AG10803 (cell line): ENCODE measurements at regions not wholly inside any gene's neighbourhood (a gene's known extent, or its start where the extent isn't known, plus 50 kb on each side); places are given as distances from the start of the nearest gene placed in this dataset.

Experiments used
- DNase-seq: peaks from one replicate; pipeline ENCODE4 v3.0.0; 2010; ENCODE audit warnings: low read depth
- H3K4me3 ChIP-seq: 2 replicates; pipeline ENCODE4 v1.5.1; 2011; ENCODE audit warnings: mild to moderate bottlenecking, low read length, control low read depth
- CTCF ChIP-seq: conservative IDR thresholded peaks from 2 replicates; pipeline ENCODE4 v1.5.1; 2011; ENCODE audit warnings: mild to moderate bottlenecking, low read length, control low read depth, inconsistent platforms

- no peak for DNase-seq
- TF ChIP-seq CTCF, result no peak
- H3K4me3 ChIP-seq, result no peak overlapping the region
Measured at GRCh38 chr20:11790046-11790445, 127.6 kb upstream of the BTBD3 start.

GRCh38 chr20:11791316-11791715 is 126.4 kb upstream of the BTBD3 start:
- no peak for DNase-seq
- TF ChIP-seq CTCF, result no peak
- H3K4me3 ChIP-seq, result no peak overlapping the region

DNA sequence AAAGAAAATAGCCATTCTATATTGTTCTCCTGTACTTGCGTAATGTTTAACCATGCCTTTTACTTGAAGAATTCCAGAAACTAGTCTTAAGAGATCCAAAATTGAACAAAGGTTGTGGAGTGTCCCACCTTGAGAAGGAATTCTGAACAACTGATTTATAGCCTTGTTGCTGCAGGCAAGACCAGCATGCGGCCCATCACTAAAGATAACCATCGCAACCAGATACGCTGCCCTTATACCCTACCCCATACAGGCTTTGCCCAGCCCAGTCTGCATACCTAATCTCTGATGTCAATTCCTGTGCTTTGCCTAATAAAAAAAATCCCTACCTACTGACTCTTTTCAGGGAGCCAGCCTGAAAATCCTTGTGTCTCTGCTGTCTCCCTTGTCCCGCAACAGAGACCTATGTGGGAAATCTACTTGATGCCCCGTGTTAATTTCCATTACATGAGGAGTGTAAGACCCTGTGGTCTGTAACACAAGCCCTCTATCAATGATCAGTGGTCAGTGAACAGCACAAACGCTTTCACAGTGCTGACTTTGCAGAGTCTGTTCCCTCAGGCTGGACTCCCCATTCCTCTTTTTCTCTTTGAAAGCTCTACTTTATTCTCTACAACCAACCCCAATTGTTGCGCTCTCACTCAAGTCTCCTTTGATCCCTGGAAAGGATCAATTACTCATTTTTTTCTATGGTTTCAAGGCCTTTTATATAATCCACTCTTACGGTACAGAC is 125.7 kb upstream of the BTBD3 start:
- TF ChIP-seq CTCF, result no peak
- no peak overlapping the region for H3K4me3 ChIP-seq
- no peak for DNase-seq

- no peak for TF ChIP-seq CTCF
- DNase-seq, result no peak
- no peak overlapping the region for H3K4me3 ChIP-seq
Measured at GRCh38 chr20:11792568-11792953, 125.1 kb upstream of the BTBD3 start.

DNA sequence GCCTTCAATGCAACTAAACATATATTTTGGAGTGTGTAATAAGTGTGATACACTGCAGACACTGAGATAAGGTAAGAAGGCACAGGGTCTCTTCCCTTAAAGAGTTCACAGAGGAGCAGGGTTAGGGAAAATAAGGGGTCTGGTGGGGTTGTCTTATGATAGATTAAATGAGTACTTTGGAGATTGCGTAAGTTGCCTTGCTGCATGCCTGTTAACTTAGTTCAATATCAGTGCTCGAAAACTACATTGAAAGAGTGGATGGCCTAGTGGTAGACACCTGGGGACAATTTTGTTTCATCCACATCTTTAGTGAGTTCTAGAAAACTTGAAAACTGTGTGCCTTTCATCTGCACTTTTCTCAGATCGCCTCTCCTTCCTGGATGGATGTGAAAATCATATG is 123.2 kb upstream of the BTBD3 start:
- DNase-seq, result no peak
- TF ChIP-seq CTCF, result no peak
- H3K4me3 ChIP-seq, result no peak overlapping the region

DNA sequence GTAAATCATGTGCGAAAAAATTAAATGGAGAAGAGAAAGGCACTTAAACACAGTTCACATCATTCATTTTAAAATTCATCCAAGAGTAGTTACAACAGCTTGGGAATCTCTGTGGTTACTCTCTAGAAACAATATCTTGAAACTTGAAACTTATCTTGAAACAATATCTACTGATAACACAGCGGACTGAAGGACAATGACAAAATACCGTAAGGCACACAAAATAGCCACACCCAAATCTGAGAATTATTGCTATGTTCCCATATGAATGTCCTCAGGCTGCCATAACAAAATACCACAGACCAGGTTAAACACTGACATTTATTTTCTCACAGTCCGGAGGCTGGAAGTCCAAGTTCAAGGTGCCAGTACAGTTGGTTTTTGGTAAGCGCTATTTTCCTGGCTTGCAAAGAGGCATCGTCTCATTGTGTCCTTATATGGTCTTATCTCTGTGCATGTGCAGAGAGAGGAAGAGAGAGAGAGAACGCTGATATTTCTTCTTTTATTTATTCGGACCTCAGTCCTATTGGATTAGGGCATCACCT is 122.5 kb upstream of the BTBD3 start:
- TF ChIP-seq CTCF, result no peak
- H3K4me3 ChIP-seq, result no peak overlapping the region
- DNase-seq, result no peak

- H3K4me3 ChIP-seq, result no peak overlapping the region
- TF ChIP-seq CTCF, result no peak
- DNase-seq, result peak; percentile 34
Measured at GRCh38 chr20:11796026-11796425, 121.7 kb upstream of the BTBD3 start.
